GM12878 (cell line): ENCODE measurements at regions not wholly inside any gene's neighbourhood (a gene's known extent, or its start where the extent isn't known, plus 50 kb on each side); places are given as distances from the start of the nearest gene placed in this dataset.
A peak's percentile ranks its signal among the peaks of the same experiment; 100 is the strongest.

Experiments
- ASH2L ChIP-seq: fragments of 300-600, 200-600 bp; sonication (generic); IDR thresholded peaks from 2 replicates; pipeline ENCODE4 v1.6.1; 2017; ENCODE audit warnings: low read depth, mild to moderate bottlenecking, borderline replicate concordance
- BMI1 ChIP-seq: fragments of 450-650 bp; IDR thresholded peaks from 2 replicates; pipeline ENCODE4 v1.6.1; 2016; ENCODE audit warnings: mild to moderate bottlenecking, moderate library complexity, borderline replicate concordance
- CEBPZ ChIP-seq: fragments of 150-350 bp; IDR thresholded peaks from 2 replicates; pipeline ENCODE4 v1.6.1; 2016; ENCODE audit warnings: low read depth, low read length
- CHD1 ChIP-seq: IDR thresholded peaks from 2 replicates; pipeline ENCODE4 v1.6.1; 2012; ENCODE audit warnings: low read depth, low read length, improper control_type of control experiment
- CREB1 ChIP-seq: IDR thresholded peaks from 2 replicates; pipeline ENCODE4 v1.6.1; 2012; ENCODE audit warnings: low read depth, mild to moderate bottlenecking, inconsistent platforms
- ELK1 ChIP-seq: IDR thresholded peaks from 2 replicates; pipeline ENCODE4 v1.6.1; 2012; ENCODE audit warnings: low read depth, low read length, improper control_type of control experiment
- ESRRA ChIP-seq: IDR thresholded peaks from 2 replicates; pipeline ENCODE4 v1.6.1; 2012; ENCODE audit warnings: mild to moderate bottlenecking, low read length, improper control_type of control experiment
- GABPA ChIP-seq: IDR thresholded peaks from 2 replicates; pipeline ENCODE4 v1.6.1; 2014; ENCODE audit warnings: antibody characterized with exemption, low read depth, mild to moderate bottlenecking, inconsistent platforms
- KAT2A ChIP-seq: conservative IDR thresholded peaks from 2 replicates; pipeline ENCODE4 v1.6.1; 2011; ENCODE audit warnings: low read depth, low read length; ENCODE audit not compliant: control insufficient read depth
- KLF5 ChIP-seq: fragments of 450-650 bp; IDR thresholded peaks from 2 replicates; pipeline ENCODE4 v1.6.1; 2014; ENCODE audit warnings: mild to moderate bottlenecking; ENCODE audit not compliant: partially characterized antibody
- MAX ChIP-seq: IDR thresholded peaks from 2 replicates; pipeline ENCODE4 v1.6.1; 2012; ENCODE audit warnings: low read depth, low read length, improper control_type of control experiment
- PBX3 ChIP-seq: IDR thresholded peaks from 2 replicates; pipeline ENCODE4 v1.6.1; 2011; ENCODE audit warnings: mild to moderate bottlenecking, low read depth, low read length, moderate library complexity; ENCODE audit not compliant: insufficient replicate concordance
- RAD51 ChIP-seq: fragments of 450-650 bp; IDR thresholded peaks from 2 replicates; pipeline ENCODE4 v1.6.1; 2016; ENCODE audit warnings: moderate library complexity, mild to moderate bottlenecking, inconsistent platforms
- RBBP5 ChIP-seq: fragments of 200-600 bp; sonication (generic); conservative IDR thresholded peaks from 2 replicates; pipeline ENCODE4 v1.6.1; 2016
- SMC3 ChIP-seq: IDR thresholded peaks from 2 replicates; pipeline ENCODE4 v1.6.1; 2011; ENCODE audit warnings: low read length, improper control_type of control experiment, borderline replicate concordance
- TBL1XR1 ChIP-seq: IDR thresholded peaks from 2 replicates; pipeline ENCODE4 v1.6.1; 2012; ENCODE audit warnings: low read depth, low read length, improper control_type of control experiment
- WRNIP1 ChIP-seq: IDR thresholded peaks from 2 replicates; pipeline ENCODE4 v1.6.1; 2011; ENCODE audit warnings: low read depth, low read length, improper control_type of control experiment, borderline replicate concordance
- ZBTB40 ChIP-seq: fragments of 450-650 bp; IDR thresholded peaks from 2 replicates; pipeline ENCODE4 v1.6.1; 2016; ENCODE audit warnings: mild to moderate bottlenecking, moderate library complexity, borderline replicate concordance
- ZNF384 ChIP-seq: IDR thresholded peaks from 2 replicates; pipeline ENCODE4 v1.6.1; 2012; ENCODE audit warnings: low read depth, mild to moderate bottlenecking, low read length, improper control_type of control experiment, borderline replicate concordance

- no peak for TF ChIP-seq CEBPZ
- no peak for TF ChIP-seq RAD51
- TF ChIP-seq ESRRA = no peak
- no peak for TF ChIP-seq KAT2A
- TF ChIP-seq ELK1 = no peak
- peak; percentile 80 for TF ChIP-seq BMI1
- no peak for TF ChIP-seq ZBTB40
- no peak for TF ChIP-seq CHD1
- no peak for TF ChIP-seq MAX
- 0 out of 2 replicates have a peak, but pooled peaks have one; percentile 27 for TF ChIP-seq GABPA
- TF ChIP-seq SMC3 = no peak
- TF ChIP-seq ASH2L = no peak
- TF ChIP-seq WRNIP1 = no peak
- TF ChIP-seq TBL1XR1 = no peak
- peak; percentile 69 for TF ChIP-seq PBX3
- TF ChIP-seq RBBP5 = no peak
- no peak for TF ChIP-seq CREB1
- TF ChIP-seq ZNF384 = peak; percentile 48; the same call in 1 of the 2 replicates
- TF ChIP-seq KLF5 = no peak
These were observed 169.4 kb upstream of the TAB2 start (continued) for GRCh38 chr6:149147938-149148718.
